K562 (cell line): ENCODE measurements at regions not wholly inside any gene's neighbourhood (a gene's known extent, or its start where the extent isn't known, plus 50 kb on each side); places are given as distances from the start of the nearest gene placed in this dataset.

Experiments used
- BCL6 ChIP-seq: fragments of 250-450 bp; sonication (Bioruptor Pico); IDR thresholded peaks from 2 replicates; pipeline ENCODE4 v1.4.0; 2020
- CHAMP1 ChIP-seq: fragments of 450-650 bp; IDR thresholded peaks from 2 replicates; pipeline ENCODE4 v1.6.1; 2016; ENCODE audit warnings: mild to moderate bottlenecking
- CHD2 ChIP-seq: IDR thresholded peaks from 2 replicates; pipeline ENCODE4 v1.6.1; 2011; ENCODE audit warnings: low read depth, low read length
- DNMT1 ChIP-seq: fragments of 450-650 bp; IDR thresholded peaks from 2 replicates; pipeline ENCODE4 v1.6.1; 2016; ENCODE audit warnings: antibody characterized with exemption, mild to moderate bottlenecking
- FOXA3 ChIP-seq, 2 experiments: fragments of 450-650 bp in 1 of 2; sonication (generic) in 1 of 2; formaldehyde crosslinking; IDR thresholded peaks in 1 of 2; conservative IDR thresholded peaks in 1 of 2; 2 replicates each; pipeline versions ENCODE4 v1.4.0 to v1.8.0; 2020 to 2022; ENCODE audit warnings: mild to moderate bottlenecking in 2 of 2, missing genetic modification reagents in 1 of 2
- GABPB2 ChIP-seq: fragments of 250-450 bp; sonication (Bioruptor Pico); conservative IDR thresholded peaks from 2 replicates; pipeline ENCODE4 v1.5.1; 2021; ENCODE audit warnings: mild to moderate bottlenecking
- GATAD2A ChIP-seq: fragments of 450-650 bp; IDR thresholded peaks from 2 replicates; pipeline ENCODE4 v1.6.1; 2017
- GMEB1 ChIP-seq: fragments of 250-450 bp; sonication (Bioruptor Pico); IDR thresholded peaks from 2 replicates; pipeline ENCODE4 v1.4.0; 2020; ENCODE audit warnings: mild to moderate bottlenecking
- HDAC3 ChIP-seq: fragments of 450-650 bp; IDR thresholded peaks from 2 replicates; pipeline ENCODE4 v1.6.1; 2018; ENCODE audit warnings: borderline replicate concordance, mild to moderate bottlenecking, moderate library complexity; ENCODE audit not compliant: partially characterized antibody
- HOXB6 ChIP-seq: fragments of 250-450 bp; sonication (Bioruptor Pico); IDR thresholded peaks from 2 replicates; pipeline ENCODE4 v1.5.1; 2022; ENCODE audit warnings: mild to moderate bottlenecking, borderline replicate concordance
- MBD2 ChIP-seq: sonication (generic); IDR thresholded peaks from 2 replicates; pipeline ENCODE4 v1.6.1; 2016; ENCODE audit warnings: low read depth, borderline replicate concordance
- NBN ChIP-seq: fragments of 450-650 bp; IDR thresholded peaks from 2 replicates; pipeline ENCODE4 v1.6.1; 2016; ENCODE audit warnings: low read depth, mild to moderate bottlenecking
- RBBP5 ChIP-seq: fragments of 200-600 bp; sonication (generic); IDR thresholded peaks from 2 replicates; pipeline ENCODE4 v1.6.1; 2012; ENCODE audit warnings: borderline replicate concordance, mild to moderate bottlenecking, low read length, control low read depth, inconsistent platforms; ENCODE audit not compliant: insufficient read depth, poor library complexity, severe bottlenecking
- SUPT5H ChIP-seq: fragments of 450-650 bp; IDR thresholded peaks from 2 replicates; pipeline ENCODE4 v1.6.1; 2016
- ZNF175 ChIP-seq: fragments of 200-800 bp; sonication (Bioruptor generic); IDR thresholded peaks from 2 replicates; pipeline ENCODE4 v1.6.1; 2016; ENCODE audit warnings: low read depth, mild to moderate bottlenecking, missing genetic modification characterization, missing compliant biosample characterization
- ZNF384 ChIP-seq: IDR thresholded peaks from 2 replicates; pipeline ENCODE4 v1.6.1; 2012; ENCODE audit warnings: low read depth, low read length, improper control_type of control experiment
- ZNF395 ChIP-seq: fragments of 200-800 bp; sonication (Bioruptor generic); IDR thresholded peaks from 2 replicates; pipeline ENCODE4 v1.6.1; 2017; ENCODE audit warnings: missing genetic modification characterization, missing compliant biosample characterization
- ZNF586 ChIP-seq: fragments of 450-650 bp; formaldehyde crosslinking; conservative IDR thresholded peaks from 2 replicates; pipeline ENCODE4 v1.4.0; 2020; ENCODE audit warnings: mild to moderate bottlenecking, moderate library complexity
- ZNF717 ChIP-seq: fragments of 250-450 bp; sonication (Bioruptor Pico); IDR thresholded peaks from 2 replicates; pipeline ENCODE4 v1.5.0; 2021
- TF ChIP-seq, protein P1 (sequence below): IDR thresholded peaks from 2 replicates; pipeline ENCODE4 v1.6.1; 2011; ENCODE audit not compliant: insufficient read length; ENCODE audit errors: extremely low read depth
- TF ChIP-seq, protein P2 (sequence below): fragments of 450-650 bp; IDR thresholded peaks from 2 replicates; pipeline ENCODE4 v1.6.1; 2017; ENCODE audit warnings: antibody characterized with exemption

- no peak for TF ChIP-seq CHAMP1
- peak; percentile 85 for TF ChIP-seq GMEB1 (CRISPR knock-in tag)
- TF ChIP-seq ZNF586, result no peak
- peak; percentile 70 to 80 for TF ChIP-seq FOXA3 (CRISPR knock-in tag; conservative IDR thresholded peaks at IDR 0.05 in 1 of 2, IDR thresholded peaks at IDR 0.05 in 1 of 2)
- TF ChIP-seq ZNF395 (CRISPR knock-in tag), result peak; percentile 70; the same call in 1 of the 2 replicates
- TF ChIP-seq HOXB6, result no peak
- TF ChIP-seq CHD2, result no peak
- no peak for TF ChIP-seq ZNF384
- peak; percentile 75 for TF ChIP-seq BCL6
- no peak for TF ChIP-seq HDAC3
- no peak for TF ChIP-seq DNMT1
- TF ChIP-seq, protein P1, sequence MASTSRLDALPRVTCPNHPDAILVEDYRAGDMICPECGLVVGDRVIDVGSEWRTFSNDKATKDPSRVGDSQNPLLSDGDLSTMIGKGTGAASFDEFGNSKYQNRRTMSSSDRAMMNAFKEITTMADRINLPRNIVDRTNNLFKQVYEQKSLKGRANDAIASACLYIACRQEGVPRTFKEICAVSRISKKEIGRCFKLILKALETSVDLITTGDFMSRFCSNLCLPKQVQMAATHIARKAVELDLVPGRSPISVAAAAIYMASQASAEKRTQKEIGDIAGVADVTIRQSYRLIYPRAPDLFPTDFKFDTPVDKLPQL, result no peak
- no peak for TF ChIP-seq RBBP5
- TF ChIP-seq GATAD2A, result no peak
- no peak for TF ChIP-seq MBD2
- TF ChIP-seq SUPT5H, result no peak
- TF ChIP-seq ZNF175 (CRISPR knock-in tag), result peak; percentile 94
- TF ChIP-seq, protein P2, sequence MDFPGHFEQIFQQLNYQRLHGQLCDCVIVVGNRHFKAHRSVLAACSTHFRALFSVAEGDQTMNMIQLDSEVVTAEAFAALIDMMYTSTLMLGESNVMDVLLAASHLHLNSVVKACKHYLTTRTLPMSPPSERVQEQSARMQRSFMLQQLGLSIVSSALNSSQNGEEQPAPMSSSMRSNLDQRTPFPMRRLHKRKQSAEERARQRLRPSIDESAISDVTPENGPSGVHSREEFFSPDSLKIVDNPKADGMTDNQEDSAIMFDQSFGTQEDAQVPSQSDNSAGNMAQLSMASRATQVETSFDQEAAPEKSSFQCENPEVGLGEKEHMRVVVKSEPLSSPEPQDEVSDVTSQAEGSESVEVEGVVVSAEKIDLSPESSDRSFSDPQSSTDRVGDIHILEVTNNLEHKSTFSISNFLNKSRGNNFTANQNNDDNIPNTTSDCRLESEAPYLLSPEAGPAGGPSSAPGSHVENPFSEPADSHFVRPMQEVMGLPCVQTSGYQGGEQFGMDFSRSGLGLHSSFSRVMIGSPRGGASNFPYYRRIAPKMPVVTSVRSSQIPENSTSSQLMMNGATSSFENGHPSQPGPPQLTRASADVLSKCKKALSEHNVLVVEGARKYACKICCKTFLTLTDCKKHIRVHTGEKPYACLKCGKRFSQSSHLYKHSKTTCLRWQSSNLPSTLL, result no peak
- no peak for TF ChIP-seq GABPB2 (CRISPR knock-in tag)
- TF ChIP-seq ZNF717 (CRISPR knock-in tag), result 0 out of 2 replicates have a peak, but pooled peaks have one; percentile 65
- 0 out of 2 replicates have a peak, but pooled peaks have one; percentile 60 for TF ChIP-seq NBN
Measured at GRCh38 chr22:22168190-22168940, 76.2 kb upstream of the VPREB1 start (continued).
